GM23338 (cell line): ENCODE measurements at regions not wholly inside any gene's neighbourhood (a gene's known extent, or its start where the extent isn't known, plus 50 kb on each side); places are given as distances from the start of the nearest gene placed in this dataset.

ENCODE experiments used
- ATAC-seq: fragments of 200-7000 bp; cut with Tn5 transposase; 3 replicates; pipeline ENCODE4 v1.9.1; 2020
- DNase-seq: peaks from one replicate; pipeline ENCODE4 v3.0.0-alpha.2; 2015; ENCODE audit warnings: low spot score
- H2AFZ ChIP-seq: fragments of 200-600 bp; sonication (generic); 2 replicates; pipeline ENCODE4 v1.8.0; 2016; ENCODE audit warnings: antibody characterized with exemption, mild to moderate bottlenecking, moderate library complexity
- H3F3A ChIP-seq: fragments of 200-600 bp; sonication (generic); replicated peaks from 2 replicates; pipeline ENCODE4 v1.8.0; 2017; ENCODE audit warnings: antibody characterized with exemption, mixed run types, low read depth
- H3K27ac ChIP-seq: fragments of 200-600 bp; sonication (generic); 2 replicates; pipeline ENCODE4 v1.6.1; 2016; ENCODE audit warnings: low read depth
- H3K27me3 ChIP-seq: fragments of 200-600 bp; sonication (generic); 2 replicates; pipeline ENCODE4 v1.8.0; 2016; ENCODE audit warnings: mild to moderate bottlenecking, mixed run types, moderate library complexity; ENCODE audit not compliant: insufficient read depth
- H3K36me3 ChIP-seq: fragments of 200-600 bp; sonication (generic); 2 replicates; pipeline ENCODE4 v1.8.0; 2016; ENCODE audit warnings: mild to moderate bottlenecking; ENCODE audit not compliant: insufficient read depth
- H3K4me1 ChIP-seq: fragments of 200-600 bp; sonication (generic); 2 replicates; pipeline ENCODE4 v1.8.0; 2016; ENCODE audit warnings: mild to moderate bottlenecking, moderate library complexity; ENCODE audit not compliant: insufficient read depth
- H3K4me2 ChIP-seq: fragments of 200-600 bp; sonication (generic); 2 replicates; pipeline ENCODE4 v1.7.1; 2017; ENCODE audit warnings: mixed run types
- H3K4me3 ChIP-seq: fragments of 200-600 bp; sonication (generic); 2 replicates; pipeline ENCODE4 v1.6.1; 2016; ENCODE audit warnings: mixed run types
- H3K79me2 ChIP-seq: fragments of 200-600 bp; sonication (generic); replicated peaks from 2 replicates; pipeline ENCODE4 v1.8.0; 2017; ENCODE audit warnings: mild to moderate bottlenecking; ENCODE audit not compliant: insufficient read depth
- H3K9me2 ChIP-seq: fragments of 200-600 bp; sonication (generic); 2 replicates; pipeline ENCODE4 v1.8.0; 2017; ENCODE audit not compliant: insufficient read depth
- H4K20me1 ChIP-seq: fragments of 200-600 bp; sonication (generic); replicated peaks from 2 replicates; pipeline ENCODE4 v1.8.0; 2017; ENCODE audit warnings: mild to moderate bottlenecking; ENCODE audit not compliant: insufficient read depth
- H3K27ac Mint-ChIP-seq: 2 replicates; pipeline ENCODE4 v1.8.0; 2020; ENCODE audit warnings: inconsistent platforms, mild to moderate bottlenecking, moderate library complexity, mixed read lengths
- H3K27me3 Mint-ChIP-seq: 3 replicates; pipeline ENCODE4 v1.8.0; 2022; ENCODE audit warnings: low read depth, mild to moderate bottlenecking, moderate library complexity, mixed read lengths, inconsistent platforms; ENCODE audit not compliant: insufficient read depth, poor library complexity
- H3K36me3 Mint-ChIP-seq: 3 replicates; pipeline ENCODE4 v1.8.0; 2021; ENCODE audit warnings: low read depth, mild to moderate bottlenecking, inconsistent platforms, moderate library complexity, mixed read lengths
- H3K4me1 Mint-ChIP-seq: 3 replicates; pipeline ENCODE4 v1.8.0; 2020; ENCODE audit warnings: mild to moderate bottlenecking, inconsistent platforms, mixed read lengths
- H3K4me3 Mint-ChIP-seq: 3 replicates; pipeline ENCODE4 v1.8.0; 2021; ENCODE audit warnings: moderate library complexity, mild to moderate bottlenecking, inconsistent platforms, mixed read lengths
- H3K9me3 Mint-ChIP-seq: 3 replicates; pipeline ENCODE4 v1.8.0; 2020; ENCODE audit warnings: moderate library complexity, mild to moderate bottlenecking, inconsistent platforms, mixed read lengths
- EZH2 ChIP-seq: fragments of 200-600 bp; sonication (generic); IDR thresholded peaks from one replicate; pipeline ENCODE4 v1.8.0; 2017; ENCODE audit warnings: antibody characterized with exemption, mild to moderate bottlenecking, low read depth; ENCODE audit not compliant: unreplicated experiment
- EZH2phosphoT487 ChIP-seq: fragments of 200-600 bp; sonication (generic); IDR thresholded peaks from one replicate; pipeline ENCODE4 v1.8.1; 2018; ENCODE audit warnings: antibody characterized with exemption; ENCODE audit not compliant: unreplicated experiment
- JUNB ChIP-seq: IDR thresholded peaks from one replicate; pipeline ENCODE4 v1.6.1; 2016; ENCODE audit warnings: antibody characterized with exemption; ENCODE audit not compliant: unreplicated experiment
- NANOG ChIP-seq: IDR thresholded peaks from 2 replicates; pipeline ENCODE4 v1.6.1; 2016; ENCODE audit warnings: antibody characterized with exemption, borderline replicate concordance
- ZNF331 ChIP-seq: fragments of 250-450 bp; sonication (Bioruptor Pico); IDR thresholded peaks from 2 replicates; pipeline ENCODE4 v1.5.0; 2020; ENCODE audit warnings: low read depth, mild to moderate bottlenecking, moderate library complexity
- ZNF462 ChIP-seq: fragments of 250-450 bp; sonication (Bioruptor Pico); IDR thresholded peaks from 2 replicates; pipeline ENCODE4 v1.5.0; 2020; ENCODE audit warnings: mild to moderate bottlenecking, moderate library complexity

GRCh38 chr16:85192238-85193114 is 80.2 kb upstream of the CIBAR2 start (continued):
- TF ChIP-seq ZNF462 (CRISPR knock-in tag) (no peak), EZH2phosphoT487 (no peak), EZH2 (no peak)

- ATAC-seq (no peak), DNase-seq (no peak)
- H3K36me3 Mint-ChIP-seq: peaks cover 7% of the 10 kb centered on the region
- H3K9me3 Mint-ChIP-seq: peaks cover 6% of the 10 kb centered on the region; the same call in 2 of the 3 replicates
- H3K36me3 ChIP-seq: no peaks in the 10 kb centered on the region
- H3K27ac Mint-ChIP-seq: no peak overlapping the region
- no peak overlapping the region for H3K27ac ChIP-seq
- no peak overlapping the region for H3K4me3 Mint-ChIP-seq
- peaks cover 80% of the 10 kb centered on the region for H3K79me2 ChIP-seq
- H3F3A ChIP-seq: no peaks in the 10 kb centered on the region; the same call in 1 of the 2 replicates
- H3K9me2 ChIP-seq: no peaks in the 10 kb centered on the region
- no peak for TF ChIP-seq JUNB
- TF ChIP-seq ZNF331 (CRISPR knock-in tag): no peak
- no peak for TF ChIP-seq NANOG
- peaks cover 6% of the 10 kb centered on the region for H4K20me1 ChIP-seq
- peaks cover 14% of the 10 kb centered on the region for H3K27me3 Mint-ChIP-seq
- H3K4me3 ChIP-seq: no peak overlapping the region
- peaks cover 32% of the 10 kb centered on the region for H3K4me1 Mint-ChIP-seq
- H3K27me3 ChIP-seq: no peaks in the 10 kb centered on the region
- H3K4me1 ChIP-seq: peaks cover 6% of the 10 kb centered on the region; the same call in 1 of the 2 replicates
- no peak overlapping the region for H2AFZ ChIP-seq
- H3K4me2 ChIP-seq: no peak overlapping the region
Measured at GRCh38 chr16:85193115-85193493, 80.8 kb upstream of the CIBAR2 start.
